ENCODE measurements at regions not wholly inside any gene's neighbourhood (a gene's known extent, or its start where the extent isn't known, plus 50 kb on each side); places are given as distances from the start of the nearest gene placed in this dataset.

DNA sequence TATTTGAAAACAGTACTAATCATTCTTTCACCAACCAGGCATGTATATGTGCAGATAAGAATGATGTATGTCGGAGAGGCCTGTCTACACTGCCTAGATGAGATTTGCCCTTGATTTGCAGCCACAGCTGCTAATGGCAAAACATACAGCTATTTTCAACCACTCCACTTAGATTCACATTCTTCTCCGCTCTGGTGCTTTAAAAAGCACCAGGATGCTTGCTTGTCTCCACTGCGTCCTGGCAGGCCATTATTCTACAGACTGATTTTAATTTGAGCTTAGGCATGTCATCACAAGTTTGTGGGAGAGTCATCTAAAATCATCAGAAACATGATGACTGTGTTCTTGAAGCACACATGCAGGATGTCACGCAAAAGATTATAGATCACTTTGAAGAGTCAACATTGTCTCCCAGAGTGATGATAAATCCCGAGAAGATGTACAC, 119.0 kb upstream of the NRIP1 start:
- no peak for TF ChIP-seq POLR2A (IDR thresholded peaks at IDR 0.05)
- TF ChIP-seq EP300 (IDR thresholded peaks at IDR 0.05): no peak
- TF ChIP-seq, protein P1, sequence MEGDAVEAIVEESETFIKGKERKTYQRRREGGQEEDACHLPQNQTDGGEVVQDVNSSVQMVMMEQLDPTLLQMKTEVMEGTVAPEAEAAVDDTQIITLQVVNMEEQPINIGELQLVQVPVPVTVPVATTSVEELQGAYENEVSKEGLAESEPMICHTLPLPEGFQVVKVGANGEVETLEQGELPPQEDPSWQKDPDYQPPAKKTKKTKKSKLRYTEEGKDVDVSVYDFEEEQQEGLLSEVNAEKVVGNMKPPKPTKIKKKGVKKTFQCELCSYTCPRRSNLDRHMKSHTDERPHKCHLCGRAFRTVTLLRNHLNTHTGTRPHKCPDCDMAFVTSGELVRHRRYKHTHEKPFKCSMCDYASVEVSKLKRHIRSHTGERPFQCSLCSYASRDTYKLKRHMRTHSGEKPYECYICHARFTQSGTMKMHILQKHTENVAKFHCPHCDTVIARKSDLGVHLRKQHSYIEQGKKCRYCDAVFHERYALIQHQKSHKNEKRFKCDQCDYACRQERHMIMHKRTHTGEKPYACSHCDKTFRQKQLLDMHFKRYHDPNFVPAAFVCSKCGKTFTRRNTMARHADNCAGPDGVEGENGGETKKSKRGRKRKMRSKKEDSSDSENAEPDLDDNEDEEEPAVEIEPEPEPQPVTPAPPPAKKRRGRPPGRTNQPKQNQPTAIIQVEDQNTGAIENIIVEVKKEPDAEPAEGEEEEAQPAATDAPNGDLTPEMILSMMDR (IDR thresholded peaks at IDR 0.05): no peak
- no peak for TF ChIP-seq POLR2AphosphoS5 (IDR thresholded peaks at IDR 0.05)
- Histone ChIP-seq H3K27ac (no peak overlapping the region), H3K9me3 (no peaks in the 10 kb centered on the region)

DNA sequence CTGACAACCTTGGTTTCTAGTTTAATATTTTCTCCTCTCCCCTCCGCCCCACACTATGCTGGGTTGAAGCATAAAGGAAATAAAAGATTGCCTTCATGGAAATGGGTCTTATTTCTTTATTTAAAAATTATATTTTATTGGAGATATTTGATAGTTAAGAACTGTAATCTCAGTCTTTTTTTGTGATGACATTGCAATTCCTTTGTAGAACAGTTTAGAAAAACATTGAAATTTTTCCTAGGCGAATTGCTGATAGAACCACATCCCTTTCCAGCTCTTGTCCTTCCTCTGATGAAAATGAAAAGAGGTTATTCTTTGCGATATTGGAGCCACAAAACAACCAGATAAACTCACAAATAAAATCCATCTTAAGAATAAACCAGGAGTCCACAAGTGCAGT, 125.6 kb upstream of the NRIP1 start:
- ATAC-seq (ENCODE audit: low FRiP score in 2 of 2): no peak
- DNase-seq: no peak
- Histone ChIP-seq H3K4me1 (no peaks in the 10 kb centered on the region), H3K27ac (no peak overlapping the region), H3K36me3 (no peaks in the 10 kb centered on the region), H3K9me3 (no peaks in the 10 kb centered on the region), H3K27me3 (no peaks in the 10 kb centered on the region), H3K4me3 (no peak overlapping the region)
- WGBS, 2 donors: 83 to 88% methylated on average over 3 of the region's 3 CpGs
- TF ChIP-seq POLR2A (IDR thresholded peaks at IDR 0.05) (no peak), EP300 (IDR thresholded peaks at IDR 0.05) (no peak), POLR2AphosphoS5 (IDR thresholded peaks at IDR 0.05) (no peak)
- TF ChIP-seq, protein P1 (IDR thresholded peaks at IDR 0.05): no peak

More for the DNA sequence above, 119.0 kb upstream of the NRIP1 start:
- ATAC-seq (ENCODE audit: low FRiP score in 2 of 2) (no peak), DNase-seq (no peak)
- Histone ChIP-seq H3K27me3 (no peaks in the 10 kb centered on the region), H3K4me1 (no peaks in the 10 kb centered on the region), H3K36me3 (no peaks in the 10 kb centered on the region), H3K4me3 (no peak overlapping the region)
- WGBS, 2 donors: 70 to 74% methylated on average over 5 of the region's 5 CpGs

DNA sequence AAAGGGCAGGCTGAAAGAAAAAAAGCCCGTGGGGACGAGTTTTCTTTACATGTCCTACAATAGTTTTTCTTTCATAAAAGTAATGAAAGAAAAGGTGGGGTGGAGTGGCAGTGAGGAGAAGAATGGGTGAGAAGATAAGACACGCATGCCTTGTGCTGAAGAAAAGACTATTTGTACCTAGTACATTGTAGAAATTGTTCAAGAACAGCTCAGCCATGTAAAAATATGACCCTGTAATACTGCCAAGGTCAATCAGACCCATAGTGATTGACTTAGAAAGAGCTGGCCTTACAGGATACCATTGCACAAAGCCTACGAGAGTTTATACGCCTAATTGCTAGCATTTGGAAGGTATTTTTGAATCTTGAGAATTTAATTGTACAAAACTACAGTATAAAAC, 126.0 kb upstream of the NRIP1 start:
- 86 to 87% methylated on average over 5 of the region's 5 CpGs for WGBS, 2 donors
- H3K27me3 ChIP-seq: no peaks in the 10 kb centered on the region
- H3K9me3 ChIP-seq: no peaks in the 10 kb centered on the region
- TF ChIP-seq, protein P1 (IDR thresholded peaks at IDR 0.05): no peak
- TF ChIP-seq POLR2A (IDR thresholded peaks at IDR 0.05) (no peak), POLR2AphosphoS5 (IDR thresholded peaks at IDR 0.05) (no peak), EP300 (IDR thresholded peaks at IDR 0.05) (no peak)
- H3K27ac ChIP-seq: no peak overlapping the region
- no peak for ATAC-seq (ENCODE audit: low FRiP score in 2 of 2)
- no peaks in the 10 kb centered on the region for H3K36me3 ChIP-seq
- no peak overlapping the region for H3K4me3 ChIP-seq
- DNase-seq: no peak
- H3K4me1 ChIP-seq: no peaks in the 10 kb centered on the region

DNA sequence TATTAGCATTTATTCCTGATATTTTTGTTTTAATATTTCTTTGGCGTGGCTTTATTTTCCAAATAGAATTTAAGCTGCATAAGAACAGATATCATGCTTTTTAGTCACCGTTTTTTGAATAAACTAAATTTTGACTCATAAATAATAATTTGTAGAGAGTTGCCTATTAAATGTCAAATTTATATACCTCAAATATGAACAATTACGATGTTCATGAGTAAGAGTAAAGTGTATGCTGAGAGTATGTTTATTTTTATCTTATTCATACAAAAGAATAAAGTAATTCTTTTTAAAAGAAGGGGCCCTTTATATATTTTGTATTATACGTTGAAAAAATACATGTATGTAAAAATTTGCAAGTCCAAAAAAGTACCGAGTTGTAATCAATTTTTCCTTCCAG, 126.5 kb upstream of the NRIP1 start:
- no peaks in the 10 kb centered on the region for H3K9me3 ChIP-seq
- H3K4me3 ChIP-seq: no peak overlapping the region
- H3K27me3 ChIP-seq: no peaks in the 10 kb centered on the region
- no peak overlapping the region for H3K27ac ChIP-seq
- 86 to 93% methylated on average over 5 of the region's 5 CpGs for WGBS, 2 donors
- TF ChIP-seq, protein P1 (IDR thresholded peaks at IDR 0.05): no peak
- TF ChIP-seq POLR2AphosphoS5 (IDR thresholded peaks at IDR 0.05): no peak
- no peak for TF ChIP-seq EP300 (IDR thresholded peaks at IDR 0.05)
- TF ChIP-seq POLR2A (IDR thresholded peaks at IDR 0.05): no peak
- ATAC-seq (ENCODE audit: low FRiP score in 2 of 2) (no peak), DNase-seq (no peak)
- H3K4me1 ChIP-seq: no peaks in the 10 kb centered on the region
- no peaks in the 10 kb centered on the region for H3K36me3 ChIP-seq

DNA sequence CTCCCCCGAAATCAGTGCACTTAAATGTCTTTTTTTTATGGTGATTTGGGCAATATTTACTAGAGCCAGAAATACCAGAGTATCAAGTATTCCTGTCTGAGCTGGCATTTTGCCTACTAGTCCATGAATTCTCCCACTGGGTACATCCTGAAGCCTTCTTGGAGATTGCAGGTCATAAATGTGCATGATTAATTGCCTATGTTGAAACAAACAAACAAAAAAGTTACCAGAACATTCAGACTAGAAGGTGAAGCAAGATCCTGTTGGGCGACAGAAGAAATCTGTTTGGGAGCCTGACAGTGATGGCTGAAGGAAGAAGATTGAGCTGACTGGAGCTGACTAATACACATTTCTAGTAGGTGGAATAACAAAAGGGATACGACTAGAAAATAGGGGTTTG, 127.4 kb upstream of the NRIP1 start:
- Histone ChIP-seq H3K36me3 (no peaks in the 10 kb centered on the region), H3K9me3 (no peaks in the 10 kb centered on the region), H3K27ac (no peak overlapping the region), H3K4me1 (no peaks in the 10 kb centered on the region), H3K4me3 (no peak overlapping the region), H3K27me3 (no peaks in the 10 kb centered on the region)
- TF ChIP-seq, protein P1 (IDR thresholded peaks at IDR 0.05): no peak
- TF ChIP-seq EP300 (IDR thresholded peaks at IDR 0.05) (no peak), POLR2AphosphoS5 (IDR thresholded peaks at IDR 0.05) (no peak), POLR2A (IDR thresholded peaks at IDR 0.05) (no peak)
- ATAC-seq (ENCODE audit: low FRiP score in 2 of 2): no peak
- DNase-seq: no peak
- 51 to 66% methylated on average over 3 of the region's 3 CpGs for WGBS, 2 donors
